Gastroesophageal sphincter (tissue), 3 donors: ENCODE measurements at regions not wholly inside any gene's neighbourhood (a gene's known extent, or its start where the extent isn't known, plus 50 kb on each side); places are given as distances from the start of the nearest gene placed in this dataset.

Experiments
- CTCF ChIP-seq, 4 experiments: fragments of 200-600 bp in 2 of 4; fragments of 450-650 bp in 2 of 4; sonication (generic) in 1 of 4; IDR thresholded peaks; one replicate each; pipeline ENCODE4 v1.5.1; 2017 to 2019; ENCODE audit warnings: antibody characterized with exemption in 4 of 4, mild to moderate bottlenecking in 2 of 4, moderate library complexity in 2 of 4
- EP300 ChIP-seq: sonication (generic); formaldehyde crosslinking; IDR thresholded peaks from one replicate; pipeline ENCODE4 v1.6.1; 2017; ENCODE audit warnings: antibody characterized with exemption, mild to moderate bottlenecking
- POLR2A ChIP-seq, 2 donors: fragments of 450-650 bp; IDR thresholded peaks; one replicate each; pipeline ENCODE4 v1.6.1; 2017; ENCODE audit warnings: antibody characterized with exemption in 2 of 2, mild to moderate bottlenecking in 2 of 2, moderate library complexity in 1 of 2
- POLR2AphosphoS5 ChIP-seq: sonication (generic); formaldehyde crosslinking; IDR thresholded peaks from one replicate; pipeline ENCODE4 v1.6.1; 2017; ENCODE audit warnings: antibody characterized with exemption

GRCh38 chr3:74537857-74538256, 76.6 kb downstream of the CNTN3 start:
- TF ChIP-seq CTCF (IDR thresholded peaks at IDR 0.05): no peak
- no peak for TF ChIP-seq POLR2A (IDR thresholded peaks at IDR 0.05)
- no peak for TF ChIP-seq EP300
- TF ChIP-seq POLR2AphosphoS5: no peak
